ENCODE measurements at regions not wholly inside any gene's neighbourhood (a gene's known extent, or its start where the extent isn't known, plus 50 kb on each side); places are given as distances from the start of the nearest gene placed in this dataset.

- no peak for TF ChIP-seq GLIS3 (CRISPR knock-in tag; IDR thresholded peaks at IDR 0.05)
- TF ChIP-seq ARNTL (CRISPR knock-in tag; IDR thresholded peaks at IDR 0.05; ENCODE audit: borderline replicate concordance, low read depth) = no peak
- no peak for TF ChIP-seq RARB (CRISPR knock-in tag; IDR thresholded peaks at IDR 0.05)
- no peak for ATAC-seq
These were observed 59.1 kb upstream of the RNF144B start for GRCh38 chr6:18328070-18328469.

- no peak for TF ChIP-seq ZC3H10 (CRISPR knock-in tag; IDR thresholded peaks at IDR 0.05)
- TF ChIP-seq ESRRG (CRISPR knock-in tag; IDR thresholded peaks at IDR 0.05) = no peak
- no peak for TF ChIP-seq CSRNP3 (CRISPR knock-in tag; IDR thresholded peaks at IDR 0.05)
- TF ChIP-seq BACH2 (CRISPR knock-in tag; IDR thresholded peaks at IDR 0.05; ENCODE audit: borderline replicate concordance) = no peak
- TF ChIP-seq ISL1 (CRISPR knock-in tag; IDR thresholded peaks at IDR 0.05) = no peak
- TF ChIP-seq GLIS3 (CRISPR knock-in tag; IDR thresholded peaks at IDR 0.05) = no peak
- TF ChIP-seq, protein P1, sequence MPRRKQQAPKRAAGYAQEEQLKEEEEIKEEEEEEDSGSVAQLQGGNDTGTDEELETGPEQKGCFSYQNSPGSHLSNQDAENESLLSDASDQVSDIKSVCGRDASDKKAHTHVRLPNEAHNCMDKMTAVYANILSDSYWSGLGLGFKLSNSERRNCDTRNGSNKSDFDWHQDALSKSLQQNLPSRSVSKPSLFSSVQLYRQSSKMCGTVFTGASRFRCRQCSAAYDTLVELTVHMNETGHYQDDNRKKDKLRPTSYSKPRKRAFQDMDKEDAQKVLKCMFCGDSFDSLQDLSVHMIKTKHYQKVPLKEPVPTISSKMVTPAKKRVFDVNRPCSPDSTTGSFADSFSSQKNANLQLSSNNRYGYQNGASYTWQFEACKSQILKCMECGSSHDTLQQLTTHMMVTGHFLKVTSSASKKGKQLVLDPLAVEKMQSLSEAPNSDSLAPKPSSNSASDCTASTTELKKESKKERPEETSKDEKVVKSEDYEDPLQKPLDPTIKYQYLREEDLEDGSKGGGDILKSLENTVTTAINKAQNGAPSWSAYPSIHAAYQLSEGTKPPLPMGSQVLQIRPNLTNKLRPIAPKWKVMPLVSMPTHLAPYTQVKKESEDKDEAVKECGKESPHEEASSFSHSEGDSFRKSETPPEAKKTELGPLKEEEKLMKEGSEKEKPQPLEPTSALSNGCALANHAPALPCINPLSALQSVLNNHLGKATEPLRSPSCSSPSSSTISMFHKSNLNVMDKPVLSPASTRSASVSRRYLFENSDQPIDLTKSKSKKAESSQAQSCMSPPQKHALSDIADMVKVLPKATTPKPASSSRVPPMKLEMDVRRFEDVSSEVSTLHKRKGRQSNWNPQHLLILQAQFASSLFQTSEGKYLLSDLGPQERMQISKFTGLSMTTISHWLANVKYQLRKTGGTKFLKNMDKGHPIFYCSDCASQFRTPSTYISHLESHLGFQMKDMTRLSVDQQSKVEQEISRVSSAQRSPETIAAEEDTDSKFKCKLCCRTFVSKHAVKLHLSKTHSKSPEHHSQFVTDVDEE (CRISPR knock-in tag; IDR thresholded peaks at IDR 0.05) = no peak
- no peak for TF ChIP-seq POU6F1 (CRISPR knock-in tag; IDR thresholded peaks at IDR 0.05; ENCODE audit: borderline replicate concordance, low read depth)
- peak; percentile 37 for ATAC-seq
These were observed 59.5 kb upstream of the RNF144B start for GRCh38 chr6:18327626-18328025.

GRCh38 chr6:18326980-18327379 lies 60.2 kb upstream of the RNF144B start:
- ATAC-seq = no peak

GRCh38 chr6:18326001-18326400 lies 61.1 kb upstream of the RNF144B start:
- no peak for ATAC-seq

More at GRCh38 chr6:18326980-18327379, 60.2 kb upstream of the RNF144B start:
- no peak for TF ChIP-seq ZC3H10 (CRISPR knock-in tag; IDR thresholded peaks at IDR 0.05)
- no peak for TF ChIP-seq BACH2 (CRISPR knock-in tag; IDR thresholded peaks at IDR 0.05; ENCODE audit: borderline replicate concordance)
- no peak for TF ChIP-seq ZNF565 (CRISPR knock-in tag; conservative IDR thresholded peaks at IDR 0.05; ENCODE audit: low read depth)
- no peak for TF ChIP-seq ESRRG (CRISPR knock-in tag; IDR thresholded peaks at IDR 0.05)
- TF ChIP-seq ZNF70 (CRISPR knock-in tag; IDR thresholded peaks at IDR 0.05) = no peak
- TF ChIP-seq GLIS3 (CRISPR knock-in tag; IDR thresholded peaks at IDR 0.05) = no peak
- TF ChIP-seq TCF4 (CRISPR knock-in tag; IDR thresholded peaks at IDR 0.05; ENCODE audit: borderline replicate concordance) = no peak
- TF ChIP-seq CSRNP3 (CRISPR knock-in tag; IDR thresholded peaks at IDR 0.05) = no peak
- no peak for TF ChIP-seq PPARA (CRISPR knock-in tag; IDR thresholded peaks at IDR 0.05; ENCODE audit: borderline replicate concordance)
- TF ChIP-seq ISL1 (CRISPR knock-in tag; IDR thresholded peaks at IDR 0.05) = no peak
- no peak for TF ChIP-seq RARB (CRISPR knock-in tag; IDR thresholded peaks at IDR 0.05)
- TF ChIP-seq SNAI2 (CRISPR knock-in tag; IDR thresholded peaks at IDR 0.05) = no peak
- TF ChIP-seq OSR1 (CRISPR knock-in tag; IDR thresholded peaks at IDR 0.05) = no peak

More at GRCh38 chr6:18326001-18326400, 61.1 kb upstream of the RNF144B start:
- no peak for TF ChIP-seq ESRRG (CRISPR knock-in tag; IDR thresholded peaks at IDR 0.05)
- TF ChIP-seq ZNF565 (CRISPR knock-in tag; conservative IDR thresholded peaks at IDR 0.05; ENCODE audit: low read depth) = no peak
- TF ChIP-seq CREB5 (CRISPR knock-in tag; IDR thresholded peaks at IDR 0.05; ENCODE audit: low read depth) = no peak
- no peak for TF ChIP-seq TCF4 (CRISPR knock-in tag; IDR thresholded peaks at IDR 0.05; ENCODE audit: borderline replicate concordance)
- no peak for TF ChIP-seq ZNF70 (CRISPR knock-in tag; IDR thresholded peaks at IDR 0.05)
- TF ChIP-seq GLIS3 (CRISPR knock-in tag; IDR thresholded peaks at IDR 0.05) = no peak
- TF ChIP-seq, protein P2, sequence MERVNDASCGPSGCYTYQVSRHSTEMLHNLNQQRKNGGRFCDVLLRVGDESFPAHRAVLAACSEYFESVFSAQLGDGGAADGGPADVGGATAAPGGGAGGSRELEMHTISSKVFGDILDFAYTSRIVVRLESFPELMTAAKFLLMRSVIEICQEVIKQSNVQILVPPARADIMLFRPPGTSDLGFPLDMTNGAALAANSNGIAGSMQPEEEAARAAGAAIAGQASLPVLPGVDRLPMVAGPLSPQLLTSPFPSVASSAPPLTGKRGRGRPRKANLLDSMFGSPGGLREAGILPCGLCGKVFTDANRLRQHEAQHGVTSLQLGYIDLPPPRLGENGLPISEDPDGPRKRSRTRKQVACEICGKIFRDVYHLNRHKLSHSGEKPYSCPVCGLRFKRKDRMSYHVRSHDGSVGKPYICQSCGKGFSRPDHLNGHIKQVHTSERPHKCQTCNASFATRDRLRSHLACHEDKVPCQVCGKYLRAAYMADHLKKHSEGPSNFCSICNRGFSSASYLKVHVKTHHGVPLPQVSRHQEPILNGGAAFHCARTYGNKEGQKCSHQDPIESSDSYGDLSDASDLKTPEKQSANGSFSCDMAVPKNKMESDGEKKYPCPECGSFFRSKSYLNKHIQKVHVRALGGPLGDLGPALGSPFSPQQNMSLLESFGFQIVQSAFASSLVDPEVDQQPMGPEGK (CRISPR knock-in tag; IDR thresholded peaks at IDR 0.05; ENCODE audit: borderline replicate concordance) = no peak
- TF ChIP-seq ZNF8 (CRISPR knock-in tag; IDR thresholded peaks at IDR 0.05) = no peak
- no peak for TF ChIP-seq POU6F1 (CRISPR knock-in tag; IDR thresholded peaks at IDR 0.05; ENCODE audit: borderline replicate concordance, low read depth)
- TF ChIP-seq CSRNP3 (CRISPR knock-in tag; IDR thresholded peaks at IDR 0.05) = no peak
- no peak for TF ChIP-seq TOX (CRISPR knock-in tag; IDR thresholded peaks at IDR 0.05; ENCODE audit: borderline replicate concordance)

All from SK-N-SH treated with all-trans-retinoic acid at 6 μM for 48 hours (cell line).